ENCODE measurements at regions not wholly inside any gene's neighbourhood (a gene's known extent, or its start where the extent isn't known, plus 50 kb on each side); places are given as distances from the start of the nearest gene placed in this dataset.

- no peak for TF ChIP-seq POLR2A (IDR thresholded peaks at IDR 0.05)
- TF ChIP-seq, protein P1, sequence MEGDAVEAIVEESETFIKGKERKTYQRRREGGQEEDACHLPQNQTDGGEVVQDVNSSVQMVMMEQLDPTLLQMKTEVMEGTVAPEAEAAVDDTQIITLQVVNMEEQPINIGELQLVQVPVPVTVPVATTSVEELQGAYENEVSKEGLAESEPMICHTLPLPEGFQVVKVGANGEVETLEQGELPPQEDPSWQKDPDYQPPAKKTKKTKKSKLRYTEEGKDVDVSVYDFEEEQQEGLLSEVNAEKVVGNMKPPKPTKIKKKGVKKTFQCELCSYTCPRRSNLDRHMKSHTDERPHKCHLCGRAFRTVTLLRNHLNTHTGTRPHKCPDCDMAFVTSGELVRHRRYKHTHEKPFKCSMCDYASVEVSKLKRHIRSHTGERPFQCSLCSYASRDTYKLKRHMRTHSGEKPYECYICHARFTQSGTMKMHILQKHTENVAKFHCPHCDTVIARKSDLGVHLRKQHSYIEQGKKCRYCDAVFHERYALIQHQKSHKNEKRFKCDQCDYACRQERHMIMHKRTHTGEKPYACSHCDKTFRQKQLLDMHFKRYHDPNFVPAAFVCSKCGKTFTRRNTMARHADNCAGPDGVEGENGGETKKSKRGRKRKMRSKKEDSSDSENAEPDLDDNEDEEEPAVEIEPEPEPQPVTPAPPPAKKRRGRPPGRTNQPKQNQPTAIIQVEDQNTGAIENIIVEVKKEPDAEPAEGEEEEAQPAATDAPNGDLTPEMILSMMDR (IDR thresholded peaks at IDR 0.05), result no peak
Observed at GRCh38 chr2:136204971-136205370, 87.0 kb upstream of the CXCR4 start.

Data from right lobe of liver (tissue), 4 donors.